ENCODE measurements at regions not wholly inside any gene's neighbourhood (a gene's known extent, or its start where the extent isn't known, plus 50 kb on each side); places are given as distances from the start of the nearest gene placed in this dataset.

- H3K27me3 ChIP-seq (ENCODE audit: control insufficient read depth in 2 of 2, insufficient read depth in 2 of 2, low read length in 2 of 2), result no peaks in the 10 kb centered on the region
- H3K27ac ChIP-seq (ENCODE audit: extremely low read depth, low read depth, low read length), result no peak overlapping the region
- no peak overlapping the region for H2AFZ ChIP-seq (ENCODE audit: low read depth, low read length)
- ATAC-seq (no peak), DNase-seq (ENCODE audit: extremely low read depth in 1 of 4, low spot score in 3 of 4) (no peak), FAIRE-seq (no peak)
- intact Hi-C loops (cut with micrococcal nuclease), result no loop called here
- no peaks in the 10 kb centered on the region for H3K9me3 ChIP-seq (replicated peaks; ENCODE audit: control insufficient read depth, insufficient read depth, low read depth, low read length)
- no peak for TF ChIP-seq ESRRA (IDR thresholded peaks at IDR 0.05; ENCODE audit: borderline replicate concordance, low read depth)
- TF ChIP-seq MCM5 (IDR thresholded peaks at IDR 0.05; ENCODE audit: low read depth), result no peak
- no peak for TF ChIP-seq PHF21A (IDR thresholded peaks at IDR 0.05; ENCODE audit: borderline replicate concordance, low read depth)
- no peak for TF ChIP-seq ZNF444 (CRISPR knock-in tag; IDR thresholded peaks at IDR 0.05)
- in situ Hi-C loops (cut with MboI), result no loop called here
- H3K4me1 ChIP-seq (replicated peaks in 1 of 2; ENCODE audit: control insufficient read depth in 2 of 2, insufficient read depth in 2 of 2, low read length in 2 of 2), result no peaks in the 10 kb centered on the region
- no peaks in the 10 kb centered on the region for H3K79me2 ChIP-seq (ENCODE audit: control insufficient read depth, insufficient read depth, low read length)
- H4K20me1 ChIP-seq (replicated peaks; ENCODE audit: control insufficient read depth, insufficient read depth, low read length), result no peaks in the 10 kb centered on the region
- H3K9me1 ChIP-seq (ENCODE audit: control insufficient read depth, insufficient read depth, low read length), result no peaks in the 10 kb centered on the region
- H3K4me3 ChIP-seq, result no peak overlapping the region
- ChIA-PET CTCF (ENCODE audit: low intra/inter-chr PET ratio) (no interaction called here), POLR2A (no interaction called here)
- no peak overlapping the region for H3K4me2 ChIP-seq (ENCODE audit: insufficient read depth, low read length)
- H3K36me3 ChIP-seq (ENCODE audit: control insufficient read depth, insufficient read depth, low read length), result no peaks in the 10 kb centered on the region
- 0% methylated on average over 1 of the region's 2 CpGs for WGBS (ENCODE audit: insufficient coverage, low coverage, missing lambda C conversion rate)
- no TSS peak for BruUV-seq (replicated peaks)
- H3K9ac ChIP-seq (ENCODE audit: insufficient read depth in 1 of 2, low read depth in 2 of 2, low read length in 2 of 2), result no peak overlapping the region
These were observed 62.2 kb upstream of the IL33 start for GRCh38 chr9:6153425-6153824.

GRCh38 chr9:6152788-6153187 is 62.8 kb upstream of the IL33 start:
- H3K9ac ChIP-seq (ENCODE audit: insufficient read depth in 1 of 2, low read depth in 2 of 2, low read length in 2 of 2), result no peak overlapping the region
- ChIA-PET POLR2A (no interaction called here), CTCF (ENCODE audit: low intra/inter-chr PET ratio) (no interaction called here)
- no peak overlapping the region for H2AFZ ChIP-seq (ENCODE audit: low read depth, low read length)
- H4K20me1 ChIP-seq (replicated peaks; ENCODE audit: control insufficient read depth, insufficient read depth, low read length), result no peaks in the 10 kb centered on the region
- H3K4me2 ChIP-seq (ENCODE audit: insufficient read depth, low read length), result no peak overlapping the region
- no peaks in the 10 kb centered on the region for H3K9me3 ChIP-seq (replicated peaks; ENCODE audit: control insufficient read depth, insufficient read depth, low read depth, low read length)
- H3K4me1 ChIP-seq (replicated peaks in 1 of 2; ENCODE audit: control insufficient read depth in 2 of 2, insufficient read depth in 2 of 2, low read length in 2 of 2), result no peaks in the 10 kb centered on the region
- BruUV-seq (replicated peaks), result no TSS peak
- DNase-seq (ENCODE audit: extremely low read depth in 1 of 4, low spot score in 3 of 4) (no peak), FAIRE-seq (no peak), ATAC-seq (no peak)
- WGBS (ENCODE audit: insufficient coverage, low coverage, missing lambda C conversion rate), result 0% methylated on average over 4 of the region's 4 CpGs
- H3K36me3 ChIP-seq (ENCODE audit: control insufficient read depth, insufficient read depth, low read length), result no peaks in the 10 kb centered on the region
- no peaks in the 10 kb centered on the region for H3K9me1 ChIP-seq (ENCODE audit: control insufficient read depth, insufficient read depth, low read length)
- in situ Hi-C loops (cut with MboI), result no loop called here
- no peak overlapping the region for H3K4me3 ChIP-seq
- H3K79me2 ChIP-seq (ENCODE audit: control insufficient read depth, insufficient read depth, low read length), result no peaks in the 10 kb centered on the region
- no peak overlapping the region for H3K27ac ChIP-seq (ENCODE audit: extremely low read depth, low read depth, low read length)
- no peaks in the 10 kb centered on the region for H3K27me3 ChIP-seq (ENCODE audit: control insufficient read depth in 2 of 2, insufficient read depth in 2 of 2, low read length in 2 of 2)
- intact Hi-C loops (cut with micrococcal nuclease), result no loop called here
- TF ChIP-seq MYC (IDR thresholded peaks at IDR 0.05; ENCODE audit: low read depth, low read length) (no peak), MYC (CRISPR knock-in tag; IDR thresholded peaks at IDR 0.05; ENCODE audit: borderline replicate concordance, low read depth) (no peak), ETS2 (tag; IDR thresholded peaks at IDR 0.05; ENCODE audit: borderline replicate concordance, poor library complexity, severe bottlenecking) (no peak), NONO (IDR thresholded peaks at IDR 0.05; ENCODE audit: low read depth in 2 of 2, low read length in 1 of 2) (no peak), ZNF12 (CRISPR knock-in tag; IDR thresholded peaks at IDR 0.05) (no peak), GTF2B (IDR thresholded peaks at IDR 0.05; ENCODE audit: extremely low read depth, insufficient read length) (no peak), ZNF239 (CRISPR knock-in tag; IDR thresholded peaks at IDR 0.05) (no peak), ADNP (tag; IDR thresholded peaks at IDR 0.05) (no peak)
- TF ChIP-seq, protein P1, sequence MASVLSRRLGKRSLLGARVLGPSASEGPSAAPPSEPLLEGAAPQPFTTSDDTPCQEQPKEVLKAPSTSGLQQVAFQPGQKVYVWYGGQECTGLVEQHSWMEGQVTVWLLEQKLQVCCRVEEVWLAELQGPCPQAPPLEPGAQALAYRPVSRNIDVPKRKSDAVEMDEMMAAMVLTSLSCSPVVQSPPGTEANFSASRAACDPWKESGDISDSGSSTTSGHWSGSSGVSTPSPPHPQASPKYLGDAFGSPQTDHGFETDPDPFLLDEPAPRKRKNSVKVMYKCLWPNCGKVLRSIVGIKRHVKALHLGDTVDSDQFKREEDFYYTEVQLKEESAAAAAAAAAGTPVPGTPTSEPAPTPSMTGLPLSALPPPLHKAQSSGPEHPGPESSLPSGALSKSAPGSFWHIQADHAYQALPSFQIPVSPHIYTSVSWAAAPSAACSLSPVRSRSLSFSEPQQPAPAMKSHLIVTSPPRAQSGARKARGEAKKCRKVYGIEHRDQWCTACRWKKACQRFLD (CRISPR knock-in tag; IDR thresholded peaks at IDR 0.05), result no peak
- TF ChIP-seq, protein P2, sequence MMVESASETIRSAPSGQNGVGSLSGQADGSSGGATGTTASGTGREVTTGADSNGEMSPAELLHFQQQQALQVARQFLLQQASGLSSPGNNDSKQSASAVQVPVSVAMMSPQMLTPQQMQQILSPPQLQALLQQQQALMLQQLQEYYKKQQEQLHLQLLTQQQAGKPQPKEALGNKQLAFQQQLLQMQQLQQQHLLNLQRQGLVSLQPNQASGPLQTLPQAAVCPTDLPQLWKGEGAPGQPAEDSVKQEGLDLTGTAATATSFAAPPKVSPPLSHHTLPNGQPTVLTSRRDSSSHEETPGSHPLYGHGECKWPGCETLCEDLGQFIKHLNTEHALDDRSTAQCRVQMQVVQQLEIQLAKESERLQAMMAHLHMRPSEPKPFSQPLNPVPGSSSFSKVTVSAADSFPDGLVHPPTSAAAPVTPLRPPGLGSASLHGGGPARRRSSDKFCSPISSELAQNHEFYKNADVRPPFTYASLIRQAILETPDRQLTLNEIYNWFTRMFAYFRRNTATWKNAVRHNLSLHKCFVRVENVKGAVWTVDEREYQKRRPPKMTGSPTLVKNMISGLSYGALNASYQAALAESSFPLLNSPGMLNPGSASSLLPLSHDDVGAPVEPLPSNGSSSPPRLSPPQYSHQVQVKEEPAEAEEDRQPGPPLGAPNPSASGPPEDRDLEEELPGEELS (CRISPR knock-in tag; IDR thresholded peaks at IDR 0.05; ENCODE audit: borderline replicate concordance), result no peak
